Loucy (cell line): ENCODE measurements at regions not wholly inside any gene's neighbourhood (a gene's known extent, or its start where the extent isn't known, plus 50 kb on each side); places are given as distances from the start of the nearest gene placed in this dataset.

Experiments
- H2AFZ ChIP-seq: fragments of 200-600 bp; sonication (generic); 2 replicates; pipeline ENCODE4 v1.6.0; 2016; ENCODE audit warnings: antibody characterized with exemption, mild to moderate bottlenecking, low read length, moderate library complexity
- H3F3A ChIP-seq: fragments of 200-600 bp; 2 replicates; pipeline ENCODE4 v1.6.0; 2016; ENCODE audit warnings: antibody characterized with exemption, low read depth, mild to moderate bottlenecking
- H3K27me3 ChIP-seq: fragments of 200-600 bp; sonication (generic); 2 replicates; pipeline ENCODE4 v1.6.1; 2014; ENCODE audit warnings: low read length, mild to moderate bottlenecking; ENCODE audit not compliant: insufficient read depth, poor library complexity, severe bottlenecking
- H3K36me3 ChIP-seq: fragments of 200-600 bp; sonication (generic); 2 replicates; pipeline ENCODE4 v1.6.1; 2016; ENCODE audit warnings: low read length; ENCODE audit not compliant: insufficient read depth
- H3K4me1 ChIP-seq: fragments of 200-600 bp; sonication (generic); 2 replicates; pipeline ENCODE4 v1.5.1; 2014; ENCODE audit warnings: low read length, mild to moderate bottlenecking; ENCODE audit not compliant: insufficient read depth, poor library complexity, severe bottlenecking
- H3K4me2 ChIP-seq: fragments of 200-600 bp; sonication (generic); 2 replicates; pipeline ENCODE4 v1.6.0; 2014; ENCODE audit warnings: antibody characterized with exemption, low read length, low read depth, mild to moderate bottlenecking; ENCODE audit not compliant: poor library complexity, severe bottlenecking
- H3K4me3 ChIP-seq: fragments of 200-600 bp; sonication (generic); 2 replicates; pipeline ENCODE4 v1.5.1; 2014; ENCODE audit warnings: low read length, mild to moderate bottlenecking, mixed read lengths; ENCODE audit not compliant: poor library complexity, severe bottlenecking
- H3K79me2 ChIP-seq: fragments of 200-600 bp; sonication (generic); 2 replicates; pipeline ENCODE4 v1.6.1; 2014; ENCODE audit warnings: low read length; ENCODE audit not compliant: insufficient read depth
- H3K9ac ChIP-seq: fragments of 200-600 bp; sonication (generic); 2 replicates; pipeline ENCODE4 v1.6.0; 2014; ENCODE audit warnings: mild to moderate bottlenecking, low read depth, low read length, moderate library complexity; ENCODE audit not compliant: poor library complexity, severe bottlenecking
- H3K9me2 ChIP-seq: fragments of 200-600 bp; sonication (generic); replicated peaks from 2 replicates; pipeline ENCODE4 v1.6.1; 2016; ENCODE audit warnings: low read depth, low read length, mixed read lengths
- H3K9me3 ChIP-seq: fragments of 200-600 bp; sonication (generic); 2 replicates; pipeline ENCODE4 v1.6.1; 2014; ENCODE audit warnings: mild to moderate bottlenecking, antibody characterized with exemption, low read length, low read depth; ENCODE audit not compliant: insufficient read depth
- H4K20me1 ChIP-seq: fragments of 200-600 bp; sonication (generic); 2 replicates; pipeline ENCODE4 v1.6.0; 2014; ENCODE audit warnings: antibody characterized with exemption, low read length, mild to moderate bottlenecking; ENCODE audit not compliant: insufficient read depth, poor library complexity, severe bottlenecking
- EZH2phosphoT487 ChIP-seq: fragments of 200-600 bp; IDR thresholded peaks from 2 replicates; pipeline ENCODE4 v1.6.1; 2018; ENCODE audit warnings: antibody characterized with exemption, mild to moderate bottlenecking, moderate library complexity, borderline replicate concordance
- TF ChIP-seq, protein P1 (sequence below): fragments of 200-600 bp; sonication (generic); conservative IDR thresholded peaks from 2 replicates; pipeline ENCODE4 v1.5.1; 2014; ENCODE audit warnings: mild to moderate bottlenecking, antibody characterized with exemption, low read length

DNA sequence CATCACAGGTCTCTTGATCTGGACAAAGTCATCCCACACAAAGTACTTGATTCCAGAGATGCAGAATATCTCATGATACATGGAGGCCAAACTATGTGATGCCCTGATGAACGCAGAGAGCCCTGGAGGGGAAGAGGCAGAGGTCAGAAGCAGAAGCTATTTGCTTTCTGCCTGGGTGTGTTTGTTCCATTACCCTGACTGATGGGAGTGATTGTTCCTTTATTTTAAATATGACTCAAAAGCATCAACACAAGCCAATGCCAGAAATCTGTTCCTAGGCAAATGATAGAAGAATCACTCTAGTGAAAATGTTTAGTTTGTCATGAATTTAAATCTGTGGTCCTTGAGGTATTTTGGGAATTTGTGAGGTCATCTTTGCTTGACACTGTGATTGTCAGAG, 54.7 kb upstream of the GGTLC1 start:
- no peaks in the 10 kb centered on the region for H4K20me1 ChIP-seq
- no peaks in the 10 kb centered on the region for H3K79me2 ChIP-seq
- H3K9ac ChIP-seq = no peak overlapping the region
- TF ChIP-seq, protein P1, sequence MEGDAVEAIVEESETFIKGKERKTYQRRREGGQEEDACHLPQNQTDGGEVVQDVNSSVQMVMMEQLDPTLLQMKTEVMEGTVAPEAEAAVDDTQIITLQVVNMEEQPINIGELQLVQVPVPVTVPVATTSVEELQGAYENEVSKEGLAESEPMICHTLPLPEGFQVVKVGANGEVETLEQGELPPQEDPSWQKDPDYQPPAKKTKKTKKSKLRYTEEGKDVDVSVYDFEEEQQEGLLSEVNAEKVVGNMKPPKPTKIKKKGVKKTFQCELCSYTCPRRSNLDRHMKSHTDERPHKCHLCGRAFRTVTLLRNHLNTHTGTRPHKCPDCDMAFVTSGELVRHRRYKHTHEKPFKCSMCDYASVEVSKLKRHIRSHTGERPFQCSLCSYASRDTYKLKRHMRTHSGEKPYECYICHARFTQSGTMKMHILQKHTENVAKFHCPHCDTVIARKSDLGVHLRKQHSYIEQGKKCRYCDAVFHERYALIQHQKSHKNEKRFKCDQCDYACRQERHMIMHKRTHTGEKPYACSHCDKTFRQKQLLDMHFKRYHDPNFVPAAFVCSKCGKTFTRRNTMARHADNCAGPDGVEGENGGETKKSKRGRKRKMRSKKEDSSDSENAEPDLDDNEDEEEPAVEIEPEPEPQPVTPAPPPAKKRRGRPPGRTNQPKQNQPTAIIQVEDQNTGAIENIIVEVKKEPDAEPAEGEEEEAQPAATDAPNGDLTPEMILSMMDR = no peak
- no peak for TF ChIP-seq EZH2phosphoT487
- no peaks in the 10 kb centered on the region for H3F3A ChIP-seq
- no peak overlapping the region for H3K4me3 ChIP-seq
- no peaks in the 10 kb centered on the region for H3K9me2 ChIP-seq
- H3K9me3 ChIP-seq = no peaks in the 10 kb centered on the region
- H3K4me2 ChIP-seq = no peak overlapping the region
- H2AFZ ChIP-seq = no peak overlapping the region
- no peaks in the 10 kb centered on the region for H3K36me3 ChIP-seq
- H3K27me3 ChIP-seq = peaks cover 5% of the 10 kb centered on the region
- peaks cover 15% of the 10 kb centered on the region for H3K4me1 ChIP-seq

DNA sequence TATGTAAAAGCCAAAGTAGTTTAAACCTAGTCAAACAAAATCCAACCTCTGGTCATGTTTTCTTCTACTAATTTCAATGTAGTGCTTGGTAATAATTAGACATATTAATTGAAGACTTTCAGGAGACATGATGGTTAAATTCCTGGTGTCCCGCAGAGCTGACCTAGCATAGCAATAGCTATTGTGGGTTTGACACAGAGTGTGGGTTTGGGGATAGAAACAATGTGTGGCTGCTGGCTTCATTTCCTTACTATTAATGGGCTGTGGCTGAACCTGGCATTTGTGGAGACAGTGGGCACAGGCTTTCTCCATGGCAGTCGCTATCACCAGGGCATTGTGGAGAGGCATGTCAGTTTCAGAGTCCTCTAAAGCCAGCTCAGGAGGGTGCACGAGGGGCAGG, 54.1 kb upstream of the GGTLC1 start:
- Histone ChIP-seq H3K4me1 (peaks cover 15% of the 10 kb centered on the region), H3K4me2 (no peak overlapping the region), H3F3A (no peaks in the 10 kb centered on the region), H4K20me1 (no peaks in the 10 kb centered on the region), H3K4me3 (no peak overlapping the region), H3K27me3 (peaks cover 5% of the 10 kb centered on the region), H3K79me2 (no peaks in the 10 kb centered on the region), H3K9me2 (no peaks in the 10 kb centered on the region), H3K9ac (no peak overlapping the region), H2AFZ (no peak overlapping the region), H3K36me3 (no peaks in the 10 kb centered on the region), H3K9me3 (no peaks in the 10 kb centered on the region)
- no peak for TF ChIP-seq EZH2phosphoT487
- TF ChIP-seq, protein P1 = no peak

DNA sequence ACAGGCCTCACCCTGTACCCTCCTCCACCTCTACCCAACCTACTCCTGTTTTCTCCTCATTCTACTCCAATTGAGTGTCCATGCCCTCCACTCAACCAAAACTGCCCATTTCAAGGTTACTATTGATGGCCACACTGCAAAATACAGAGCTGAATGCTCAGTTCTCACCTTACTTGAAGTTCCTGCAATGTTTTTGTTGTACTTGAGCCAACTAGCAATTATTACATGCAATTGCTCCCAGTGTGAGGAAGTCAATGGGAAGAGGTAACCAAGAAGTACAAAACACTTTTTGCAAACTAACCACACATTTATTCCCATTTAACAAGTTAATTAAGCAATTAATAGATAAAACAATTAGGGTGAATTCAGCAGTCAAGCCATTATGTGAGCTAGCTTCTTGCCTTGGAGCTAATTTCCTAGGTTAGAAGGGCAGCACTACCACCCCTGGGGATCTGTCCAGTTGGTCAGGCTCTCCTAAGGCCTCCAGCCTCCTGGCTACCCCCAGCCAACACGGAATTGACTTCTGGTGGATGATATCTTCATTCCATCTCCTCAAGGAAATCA, 52.4 kb upstream of the GGTLC1 start:
- TF ChIP-seq, protein P1 = no peak
- TF ChIP-seq EZH2phosphoT487 = no peak
- no peak overlapping the region for H3K9ac ChIP-seq
- no peaks in the 10 kb centered on the region for H3K9me2 ChIP-seq
- peaks cover 5% of the 10 kb centered on the region for H3K27me3 ChIP-seq
- no peak overlapping the region for H3K4me3 ChIP-seq
- H3K4me1 ChIP-seq = peaks cover 9% of the 10 kb centered on the region
- no peaks in the 10 kb centered on the region for H3K36me3 ChIP-seq
- H3K4me2 ChIP-seq = no peak overlapping the region
- H3K9me3 ChIP-seq = no peaks in the 10 kb centered on the region
- no peaks in the 10 kb centered on the region for H4K20me1 ChIP-seq
- H2AFZ ChIP-seq = no peak overlapping the region
- H3K79me2 ChIP-seq = no peaks in the 10 kb centered on the region
- H3F3A ChIP-seq = no peaks in the 10 kb centered on the region
